Hematopoietic multipotent progenitor cell treated with erythropoietin and hydrocortisone succinate and interleukin-3 and kit ligand, for 17 days (in vitro differentiated cells): ENCODE measurements at regions not wholly inside any gene's neighbourhood (a gene's known extent, or its start where the extent isn't known, plus 50 kb on each side); places are given as distances from the start of the nearest gene placed in this dataset.
"Not testable (repeated sequence)": the region's sequence is repeated elsewhere in the genome, so short reads cannot be mapped to it uniquely, and the experiment has no call there.

Experiments used
- DNase-seq: peaks from one replicate; pipeline ENCODE4 v3.0.0-alpha.2; 2015; ENCODE audit warnings: low spot score

- DNase-seq: no peak
These were observed 567.3 kb upstream of the ZNF385D start for GRCh38 chr3:22318325-22318724.

DNA sequence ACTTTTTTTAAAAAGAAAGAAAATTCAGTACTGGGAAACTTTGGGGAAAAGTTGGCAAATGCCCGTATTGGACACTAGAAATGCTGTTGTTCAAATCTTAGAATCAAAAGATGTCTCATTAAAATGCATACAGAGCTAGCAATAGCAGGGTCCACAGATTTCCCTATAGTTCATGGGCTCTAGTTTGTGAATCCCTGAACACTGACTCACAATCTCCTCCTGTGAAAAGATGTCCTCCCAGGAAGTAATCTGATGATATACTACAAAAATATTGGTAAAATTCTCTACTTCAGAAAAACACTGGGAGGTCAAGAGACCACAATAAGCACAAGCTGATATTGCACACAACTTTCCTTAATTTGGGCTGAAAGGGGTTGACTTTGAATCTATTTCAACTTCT is 568.4 kb upstream of the ZNF385D start:
- no peak for DNase-seq

DNA sequence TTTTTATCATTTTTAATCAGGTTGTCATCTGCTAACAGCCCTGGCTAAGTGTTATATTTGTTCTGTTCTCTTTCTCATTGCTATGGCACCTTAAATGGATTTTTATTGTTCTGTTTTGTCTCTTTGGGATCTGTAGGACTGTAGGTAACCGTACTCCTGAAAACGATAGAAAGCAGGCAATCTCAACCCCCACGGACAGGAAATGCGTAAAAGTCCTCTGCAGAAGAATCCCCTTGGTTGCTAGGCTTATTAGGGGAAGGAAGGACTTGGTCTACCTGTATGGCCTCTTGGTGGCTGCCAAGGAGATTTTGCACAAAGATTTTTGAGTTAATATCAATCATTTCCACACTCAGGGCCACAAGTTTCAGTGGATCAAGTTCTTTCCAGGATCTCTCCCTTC is 571.9 kb upstream of the ZNF385D start:
- no peak for DNase-seq

- no peak for DNase-seq
These were observed 575.3 kb upstream of the ZNF385D start for GRCh38 chr3:22326305-22326704.

- DNase-seq: no peak
These were observed 584.0 kb upstream of the ZNF385D start for GRCh38 chr3:22334996-22335395.

GRCh38 chr3:22349215-22349851 is 598.3 kb upstream of the ZNF385D start:
- no peak for DNase-seq

DNA sequence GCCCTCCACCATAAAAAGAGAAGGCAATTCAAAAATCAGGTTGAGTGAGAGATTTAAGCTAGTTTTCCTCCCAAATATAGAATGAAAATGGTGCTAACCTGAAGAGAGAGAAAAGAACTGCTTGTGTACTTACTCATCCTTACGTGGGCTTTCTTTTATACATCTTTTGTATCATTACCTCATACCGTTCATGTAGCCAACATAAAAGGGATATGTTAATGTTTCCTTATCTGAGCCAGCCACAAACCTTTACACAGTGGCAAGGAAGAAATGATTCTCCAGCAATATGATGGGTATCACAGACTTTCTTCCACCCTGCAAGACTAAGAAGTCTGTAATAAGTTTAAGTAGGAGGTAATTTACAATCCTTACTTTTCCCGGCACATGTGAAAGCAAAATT is 600.8 kb upstream of the ZNF385D start:
- no peak for DNase-seq

DNA sequence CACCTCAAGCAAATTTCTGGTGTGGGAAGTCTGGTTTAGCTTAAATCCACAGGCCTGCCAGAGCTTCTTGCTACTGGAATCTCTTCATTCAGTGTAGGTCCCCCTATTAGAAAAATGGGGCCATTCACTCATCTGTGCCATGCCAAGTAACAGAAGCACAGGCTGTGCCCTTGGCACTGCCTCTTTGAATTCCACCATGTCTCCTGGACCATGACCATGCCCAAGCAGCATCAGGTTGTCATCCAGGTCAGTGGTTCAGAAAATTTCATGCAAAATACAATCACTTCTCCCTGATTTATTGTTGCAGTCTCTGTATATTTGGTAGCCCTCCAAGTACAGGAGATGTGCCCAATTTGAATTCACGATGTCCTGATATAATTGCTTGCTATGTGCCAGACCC is 602.1 kb upstream of the ZNF385D start:
- no peak for DNase-seq

- no peak for DNase-seq
These were observed 607.3 kb upstream of the ZNF385D start for GRCh38 chr3:22358334-22358733.

DNA sequence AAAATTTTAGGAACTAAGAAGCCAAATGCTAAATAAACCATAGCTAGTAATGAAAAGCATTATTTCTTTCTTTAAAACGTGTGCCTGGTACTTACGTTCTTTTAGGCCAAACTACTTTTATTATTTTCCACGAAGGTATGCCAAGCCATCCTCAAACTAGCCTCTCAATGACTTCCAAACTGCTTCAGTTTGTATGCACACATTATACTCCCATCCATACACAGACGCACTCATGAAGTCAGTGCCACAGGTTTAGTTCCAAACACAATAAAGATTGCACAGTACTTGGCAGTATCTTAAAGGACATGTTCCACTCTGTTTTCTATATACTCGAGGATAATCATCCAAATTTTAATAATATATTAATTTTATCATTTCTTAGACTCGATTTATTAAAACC is 609.2 kb upstream of the ZNF385D start:
- no peak for DNase-seq

GRCh38 chr3:22360970-22361369 is 610.0 kb upstream of the ZNF385D start:
- DNase-seq: no peak

DNA sequence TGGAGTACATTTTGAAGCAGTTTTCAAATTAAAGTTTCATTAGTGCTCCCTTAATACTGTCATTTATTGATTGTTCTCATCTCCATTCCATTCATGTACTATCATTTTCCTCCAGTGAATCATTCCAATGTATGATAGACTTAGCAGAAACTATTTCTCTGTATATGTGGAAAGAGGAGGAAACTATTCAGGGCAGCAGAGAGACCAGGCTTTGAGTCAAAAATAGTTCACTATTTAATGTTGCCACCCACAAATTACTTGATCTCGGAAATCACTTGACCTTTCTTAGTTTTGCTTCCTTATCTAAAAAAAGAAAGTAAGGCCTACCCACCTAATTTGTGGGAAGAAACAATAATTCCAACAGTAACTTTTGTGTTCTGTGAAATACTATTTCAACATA is 610.5 kb upstream of the ZNF385D start:
- DNase-seq: no peak

GRCh38 chr3:22364851-22365250 is 613.8 kb upstream of the ZNF385D start:
- no peak for DNase-seq

DNA sequence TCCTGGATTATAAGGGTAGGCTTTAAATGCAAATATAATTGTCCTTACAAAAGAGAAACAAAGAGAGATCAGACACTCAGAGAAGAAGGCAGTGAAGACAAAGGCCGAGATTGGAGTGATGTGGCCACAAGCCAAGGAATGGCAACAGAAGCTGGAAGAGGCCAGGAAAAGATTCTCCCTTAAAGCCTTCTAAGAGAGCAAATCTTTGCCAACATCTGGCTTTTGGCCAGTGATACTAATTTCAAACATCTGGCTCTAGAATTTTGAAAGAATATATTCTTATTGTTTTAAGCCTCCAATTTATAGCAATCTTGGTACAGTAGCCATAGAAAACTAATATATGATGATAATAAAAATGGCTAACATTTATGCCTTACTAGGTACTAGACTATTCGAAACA is 615.8 kb upstream of the ZNF385D start:
- DNase-seq: no peak

- no peak for DNase-seq
These were observed 620.0 kb upstream of the ZNF385D start for GRCh38 chr3:22371036-22371435.

DNA sequence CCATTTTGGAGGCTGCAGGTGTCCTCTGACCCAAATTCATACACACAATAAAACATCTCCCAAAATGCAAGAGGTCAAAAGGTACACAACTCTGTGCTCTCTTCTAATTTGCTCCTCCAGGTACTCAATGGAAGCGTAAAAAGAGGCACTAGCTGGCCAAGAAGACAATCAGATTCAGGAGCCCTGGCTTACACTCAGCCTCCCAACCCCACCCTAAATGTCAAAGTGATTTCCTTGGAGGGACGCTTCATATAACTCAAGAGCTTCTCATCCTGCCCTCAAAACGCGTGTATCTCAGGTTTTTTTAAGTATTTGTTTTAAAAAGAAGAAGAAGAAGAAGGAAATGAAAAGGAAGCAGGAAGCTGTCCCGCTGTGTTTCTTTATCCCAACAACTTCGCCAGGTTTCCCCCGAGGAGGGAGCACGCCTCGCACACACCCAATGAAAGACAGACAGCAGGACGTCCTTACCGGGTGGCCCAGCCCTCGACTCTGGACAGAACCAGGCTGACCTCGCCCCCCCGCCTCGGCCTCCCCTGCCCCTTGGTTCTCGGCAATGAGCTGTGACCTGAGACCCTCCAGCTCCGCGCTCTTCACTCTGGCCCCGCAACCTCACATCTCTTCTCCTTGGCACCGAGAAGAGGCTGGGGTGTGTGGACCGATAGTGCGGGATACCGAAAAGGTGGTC is 620.7 kb upstream of the ZNF385D start:
- DNase-seq: no peak

DNA sequence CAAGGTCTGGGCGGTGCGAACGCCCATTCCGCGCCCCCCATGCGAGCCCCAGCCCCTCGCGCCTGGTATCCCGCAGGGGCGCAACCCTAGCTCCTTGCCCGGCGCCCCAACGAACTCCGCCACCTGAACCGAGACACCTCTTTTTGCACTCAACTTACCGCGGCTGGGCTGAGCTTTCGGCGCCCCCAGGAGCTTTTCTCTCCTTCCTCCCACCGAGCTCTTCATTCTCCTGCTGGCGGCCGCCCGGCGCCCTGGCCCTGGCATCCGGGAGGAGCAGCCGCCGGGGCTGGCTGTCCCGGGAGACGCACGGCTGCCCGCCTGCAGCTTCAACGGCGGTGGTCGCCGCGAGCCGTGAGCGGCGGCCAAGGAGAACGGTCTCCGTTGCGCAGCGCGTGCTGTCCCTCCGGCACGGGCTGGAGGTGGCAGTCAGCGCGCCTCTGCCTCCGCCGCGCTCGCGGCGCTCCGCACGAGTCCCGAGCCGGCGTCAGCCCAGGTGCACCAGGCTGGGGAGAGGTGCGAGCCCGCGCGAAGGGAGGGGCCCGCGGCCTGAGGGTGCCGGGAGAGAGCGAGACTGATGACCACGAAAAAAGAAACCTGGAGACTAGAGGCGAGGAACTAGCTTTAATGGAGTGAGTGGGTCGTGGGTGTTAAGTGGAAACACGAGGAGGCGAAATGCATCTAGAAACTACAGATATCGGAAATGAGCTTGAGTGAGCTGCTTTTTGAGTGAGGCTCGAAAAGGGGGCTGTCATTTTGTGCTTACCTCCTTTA is 621.5 kb upstream of the ZNF385D start:
- DNase-seq: no peak

- DNase-seq: no peak
These were observed 622.2 kb upstream of the ZNF385D start for GRCh38 chr3:22373182-22373581.

- no peak for DNase-seq
These were observed 622.8 kb upstream of the ZNF385D start for GRCh38 chr3:22373827-22374226.

- no peak for DNase-seq
These were observed 626.4 kb upstream of the ZNF385D start for GRCh38 chr3:22377421-22377820.

GRCh38 chr3:22378869-22379268 is 627.9 kb upstream of the ZNF385D start:
- no peak for DNase-seq

DNA sequence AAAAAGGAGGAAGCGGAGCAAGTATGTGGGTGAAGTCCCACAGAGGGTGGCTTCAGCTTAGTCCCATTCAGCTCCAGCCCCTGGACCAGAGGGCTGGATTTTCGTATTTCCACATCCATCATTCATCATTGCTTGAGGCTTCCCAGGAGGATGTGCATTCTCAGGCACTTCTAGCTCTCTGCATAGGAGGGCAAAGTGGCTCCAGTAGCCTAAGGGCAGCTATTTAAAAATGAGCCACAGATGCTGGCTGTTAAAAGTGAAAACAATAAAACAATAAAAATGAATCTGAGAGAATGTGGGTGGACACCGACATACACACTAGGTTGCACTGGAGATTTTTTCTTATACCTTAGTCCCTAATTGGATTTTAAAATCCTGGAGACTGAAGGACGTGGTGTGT is 629.2 kb upstream of the ZNF385D start:
- DNase-seq: no peak

DNA sequence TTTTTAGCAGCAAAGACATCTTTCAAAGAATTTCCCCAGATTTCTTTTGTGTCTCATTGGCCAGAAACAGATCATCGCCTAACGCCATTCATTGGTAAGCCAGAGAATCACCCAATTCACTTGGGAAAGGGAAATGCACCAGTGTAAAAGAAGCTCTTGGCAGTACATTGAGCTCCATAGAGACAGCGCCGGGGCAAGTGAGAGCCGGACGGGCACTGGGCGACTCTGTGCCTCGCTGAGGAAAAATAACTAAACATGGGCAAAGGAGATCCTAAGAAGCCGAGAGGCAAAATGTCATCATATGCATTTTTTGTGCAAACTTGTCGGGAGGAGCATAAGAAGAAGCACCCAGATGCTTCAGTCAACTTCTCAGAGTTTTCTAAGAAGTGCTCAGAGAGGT is 630.6 kb upstream of the ZNF385D start:
- DNase-seq: not testable (repeated sequence)
